ENCODE measurements at regions not wholly inside any gene's neighbourhood (a gene's known extent, or its start where the extent isn't known, plus 50 kb on each side); places are given as distances from the start of the nearest gene placed in this dataset.

- no peak for DNase-seq
These were observed 51.5 kb upstream of the TMEM200A start for GRCh38 chr6:130314271-130314670.

- no peak for DNase-seq
These were observed 52.6 kb upstream of the TMEM200A start for GRCh38 chr6:130313206-130313605.

- no peak for DNase-seq
These were observed 56.8 kb upstream of the TMEM200A start for GRCh38 chr6:130309028-130309427.

- DNase-seq, result no peak
These were observed 58.0 kb upstream of the TMEM200A start for GRCh38 chr6:130307752-130308361.

GRCh38 chr6:130306377-130306776 lies 59.4 kb upstream of the TMEM200A start:
- DNase-seq, result no peak

- DNase-seq, result no peak
These were observed 62.4 kb upstream of the TMEM200A start for GRCh38 chr6:130303431-130303830.

- no peak for DNase-seq
These were observed 67.6 kb upstream of the TMEM200A start for GRCh38 chr6:130298258-130298657.

GRCh38 chr6:130296854-130297253 lies 69.0 kb upstream of the TMEM200A start:
- no peak for DNase-seq

- peak; percentile 3 for DNase-seq
These were observed 71.0 kb upstream of the SAMD3 start for GRCh38 chr6:130293800-130294199.

- no peak for DNase-seq
These were observed 65.3 kb upstream of the SAMD3 start for GRCh38 chr6:130288065-130288464.

- DNase-seq, result no peak
These were observed 59.7 kb upstream of the SAMD3 start for GRCh38 chr6:130282234-130282995.

- no peak for DNase-seq
These were observed 53.8 kb upstream of the SAMD3 start for GRCh38 chr6:130276507-130276906.

- DNase-seq, result no peak
These were observed 51.3 kb upstream of the SAMD3 start for GRCh38 chr6:130274007-130274406.

Measured in RPMI8226 (cell line).